NCI-H748 treated with DMSO at 0.1 percent for 48 hours (cell line): ENCODE measurements at regions not wholly inside any gene's neighbourhood (a gene's known extent, or its start where the extent isn't known, plus 50 kb on each side); places are given as distances from the start of the nearest gene placed in this dataset.
"Not testable (repeated sequence)": the region's sequence is repeated elsewhere in the genome, so short reads cannot be mapped to it uniquely, and the experiment has no call there.

ENCODE experiments used
- DNase-seq: peaks from one replicate; lab custom pipeline; 2025; lab: John Stamatoyannopoulos, UW

DNA sequence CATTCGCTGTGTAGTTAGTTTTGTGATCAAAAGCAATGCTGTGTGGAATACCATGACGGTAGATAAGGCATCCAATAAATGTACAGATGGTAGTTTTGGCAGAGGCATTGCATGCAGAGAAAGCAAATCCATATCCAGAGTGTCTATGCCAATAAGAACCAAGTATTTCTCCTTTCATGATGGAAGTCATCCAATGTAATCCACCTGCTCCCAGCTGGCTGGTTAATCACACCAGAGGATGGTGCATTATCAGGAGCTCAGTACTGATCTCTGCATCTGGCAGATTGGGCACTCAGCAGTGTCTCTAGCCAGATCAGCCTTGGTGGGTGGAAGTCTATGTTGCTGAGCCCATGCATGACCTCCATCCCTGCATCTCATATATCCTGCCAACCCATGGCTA, 677.7 kb upstream of the NECTIN3 start:
- DNase-seq = no peak

DNA sequence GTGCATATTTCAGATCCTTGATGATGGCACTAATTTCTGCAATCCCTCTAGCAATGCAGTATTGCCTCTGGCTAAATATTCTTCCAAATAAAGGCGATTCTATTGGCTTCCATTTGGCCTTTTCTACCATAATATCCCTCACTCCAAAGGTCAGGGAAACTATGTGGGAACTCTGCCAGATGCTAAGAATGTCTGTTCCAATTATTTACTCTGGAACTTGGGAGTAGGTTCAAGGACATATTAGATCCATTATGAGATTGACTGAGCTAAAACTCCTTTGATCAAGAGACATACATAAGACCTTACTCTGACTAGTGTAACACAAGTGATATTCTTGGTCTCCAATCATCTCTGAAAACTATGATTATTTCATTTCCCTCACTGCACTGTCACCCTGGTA, 674.5 kb upstream of the NECTIN3 start:
- no peak for DNase-seq

DNA sequence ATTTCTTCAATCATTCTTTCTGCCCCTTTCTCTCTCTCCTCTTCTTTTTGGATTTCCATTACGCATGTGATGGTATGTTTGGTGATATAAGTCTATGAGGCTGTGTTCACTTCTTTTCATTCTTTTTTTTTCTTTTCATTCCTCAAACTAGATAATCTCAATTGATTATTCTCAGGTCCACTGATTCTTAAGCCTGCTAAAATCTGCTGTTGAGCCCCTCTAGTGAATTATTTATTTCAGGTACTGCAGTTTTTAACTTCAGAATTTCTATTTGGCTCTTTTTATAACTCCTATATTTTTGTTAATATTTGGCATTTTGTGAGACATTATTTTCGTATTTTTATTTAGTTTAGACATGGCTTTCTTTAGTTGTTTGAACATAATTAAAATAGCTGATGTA, 671.3 kb upstream of the NECTIN3 start:
- DNase-seq = no peak

DNA sequence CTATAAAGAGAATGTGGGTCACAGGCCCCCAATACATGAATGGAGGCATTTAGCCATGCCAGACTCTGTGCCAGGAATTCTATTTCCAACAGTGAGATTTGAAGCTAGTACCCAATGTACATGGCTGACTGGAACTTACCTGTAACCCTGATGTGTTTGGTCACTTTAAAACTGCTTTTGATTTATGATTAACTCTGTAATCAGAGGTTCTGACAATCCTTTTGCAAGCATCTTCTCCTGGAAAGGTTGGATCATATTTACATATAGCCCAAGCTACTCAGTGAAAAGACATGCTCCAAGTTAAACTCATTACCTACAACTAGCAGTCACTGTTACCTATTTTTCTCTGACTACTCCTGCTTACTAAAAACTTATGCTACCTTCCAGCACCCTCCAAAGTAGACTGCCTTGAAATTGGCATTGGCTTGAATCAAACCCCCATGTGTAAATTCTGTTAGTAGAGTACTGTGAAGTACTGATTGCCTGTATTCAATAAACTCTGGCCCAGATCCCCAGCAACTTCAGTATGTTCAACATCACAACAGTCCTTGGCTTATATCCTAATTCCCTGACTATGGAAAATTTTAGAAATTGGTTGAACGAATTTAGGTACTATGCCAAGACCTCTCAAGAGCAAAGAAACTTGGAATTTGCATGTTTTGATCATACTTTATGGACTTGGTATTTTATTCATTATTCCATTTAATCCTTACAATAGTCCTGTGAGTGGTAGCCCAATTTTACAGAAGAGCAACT, 665.6 kb upstream of the NECTIN3 start:
- DNase-seq = no peak

DNA sequence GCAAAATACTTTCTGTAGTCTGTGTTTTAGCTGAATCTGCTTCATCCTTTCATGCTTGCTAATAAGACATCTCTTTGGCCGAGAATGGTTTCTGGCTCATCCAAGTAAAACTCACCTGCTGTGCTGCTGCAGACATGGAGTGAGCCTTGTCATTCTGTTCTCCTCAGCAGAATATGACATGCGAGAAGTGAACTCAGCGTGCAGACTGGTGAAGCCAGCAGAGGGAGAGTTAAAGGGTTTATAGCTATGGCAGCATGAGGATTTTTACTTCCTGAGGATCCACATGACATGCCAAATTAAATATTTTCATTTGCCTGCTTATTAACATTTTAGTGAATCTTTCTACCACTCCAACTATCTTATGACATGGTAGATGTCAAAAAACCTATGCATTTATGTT, 658.4 kb upstream of the NECTIN3 start:
- DNase-seq = no peak

DNA sequence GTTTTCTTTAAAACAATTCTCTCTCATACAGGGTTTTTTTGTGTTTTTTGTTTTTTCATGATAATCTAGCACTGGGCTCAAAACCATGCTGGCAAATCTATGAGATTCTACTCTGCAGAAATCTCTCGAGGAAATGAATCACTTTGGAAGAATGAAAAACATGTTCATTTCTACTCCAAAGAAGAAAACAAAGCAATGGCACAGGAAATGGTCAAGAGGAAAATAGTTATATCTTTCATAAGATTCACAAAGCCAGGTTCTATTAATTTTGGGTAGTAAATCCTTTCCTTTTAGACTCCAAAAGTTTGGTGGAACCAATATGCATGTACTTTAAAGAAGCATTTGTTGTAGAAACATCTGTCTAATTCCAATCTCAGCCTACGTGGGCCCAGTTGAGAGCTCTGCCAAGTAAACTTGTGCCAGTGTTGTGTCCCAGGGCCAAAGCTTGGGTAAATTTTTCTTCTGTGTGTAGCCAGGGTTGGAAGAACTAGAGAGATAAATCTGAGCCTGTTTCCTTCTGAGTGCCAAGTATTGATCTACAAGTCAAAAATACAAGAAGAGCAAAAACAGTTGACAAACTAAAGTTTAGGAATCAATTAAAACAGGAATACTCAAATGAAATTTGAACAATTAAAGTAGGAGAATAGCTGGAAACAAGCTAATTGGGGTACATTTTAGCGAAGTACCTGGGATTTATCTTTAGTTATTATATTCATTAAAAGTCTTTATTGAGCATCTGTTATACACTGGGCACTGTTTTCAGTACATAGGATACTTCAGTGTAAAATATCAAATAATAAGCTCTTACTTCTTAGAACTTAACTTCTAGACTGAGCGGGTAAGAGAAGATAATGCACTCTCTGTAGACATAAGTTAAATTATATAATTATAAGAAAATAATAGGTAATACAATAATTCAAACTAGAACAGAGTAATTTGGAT, 657.5 kb upstream of the NECTIN3 start:
- no peak for DNase-seq

DNA sequence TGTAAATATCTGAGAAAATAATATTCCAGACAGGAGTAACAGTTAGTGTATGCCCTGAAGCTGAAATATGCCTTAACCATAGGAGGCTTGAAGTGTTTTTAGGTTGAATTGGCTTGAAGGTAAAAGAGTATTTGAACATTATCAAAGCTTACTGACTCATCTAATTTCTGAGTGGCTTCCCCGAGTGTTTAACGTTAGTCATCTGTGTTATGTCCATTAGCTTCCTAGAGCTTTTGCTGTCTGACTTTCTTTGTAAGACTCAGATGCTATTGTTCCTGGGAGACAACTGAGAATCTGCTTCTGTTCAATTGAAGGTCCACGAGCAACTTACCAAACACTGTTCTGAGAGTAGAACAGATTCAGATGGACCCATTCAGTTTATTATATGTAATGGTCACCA, 656.8 kb upstream of the NECTIN3 start:
- no peak for DNase-seq

DNA sequence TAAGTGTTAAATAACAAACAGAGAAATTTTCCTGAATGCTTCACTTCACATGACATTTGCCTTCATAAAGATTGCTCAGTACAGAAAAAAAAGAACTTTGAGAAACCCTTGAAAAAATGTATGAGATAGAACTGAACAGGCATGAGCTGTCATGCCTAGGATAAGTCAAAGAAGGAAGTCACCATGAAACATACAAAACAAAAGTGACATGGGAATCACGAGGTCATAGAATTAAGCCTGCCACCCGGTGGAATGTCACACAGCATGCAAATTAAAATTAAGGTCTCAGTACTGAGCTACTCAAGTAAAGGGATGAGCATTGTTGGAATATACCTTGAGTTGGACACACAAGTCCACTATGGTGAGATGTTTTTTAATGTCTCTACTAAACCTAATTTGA, 652.5 kb upstream of the NECTIN3 start:
- no peak for DNase-seq

DNA sequence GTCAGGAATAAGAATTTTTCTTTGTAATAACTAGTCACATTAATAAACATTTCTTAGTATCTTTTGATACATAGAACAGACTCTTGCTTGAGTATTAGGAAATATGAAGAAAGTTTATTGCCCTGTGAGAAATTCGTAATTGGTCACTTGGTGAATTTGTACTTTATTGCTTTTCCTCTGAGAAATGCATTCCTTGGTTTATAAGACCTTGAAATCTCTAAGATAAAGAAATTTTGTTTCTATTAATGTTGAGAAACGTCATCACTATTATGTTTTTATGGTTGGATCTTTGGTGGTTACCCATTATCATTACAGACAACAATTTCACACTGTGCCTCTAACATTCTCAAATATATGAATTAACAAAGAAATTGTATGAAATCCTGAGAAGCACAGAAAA, 652.0 kb upstream of the NECTIN3 start:
- DNase-seq = no peak

DNA sequence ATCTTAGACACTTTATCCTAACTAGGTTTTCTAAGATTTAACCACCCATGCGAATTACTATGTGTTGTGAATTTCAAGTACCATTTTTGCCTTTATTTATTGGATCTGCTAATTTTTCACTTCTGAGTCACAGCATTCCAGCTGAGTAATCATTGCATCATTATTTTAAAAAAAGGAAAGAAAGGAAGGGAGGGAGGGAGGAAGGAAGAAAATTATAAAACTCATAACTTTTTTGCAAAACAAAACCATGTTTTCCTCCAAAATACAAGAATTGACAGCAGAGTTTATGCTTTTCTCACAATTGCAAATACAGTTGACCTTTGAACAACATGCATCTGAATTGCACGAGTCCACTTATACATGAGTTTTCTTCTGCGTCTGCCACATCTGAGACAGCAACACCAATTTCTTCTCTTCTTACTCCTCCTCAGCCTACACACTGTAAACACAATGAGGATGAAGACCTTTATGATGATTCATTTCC, 651.4 kb upstream of the NECTIN3 start:
- no peak for DNase-seq

DNA sequence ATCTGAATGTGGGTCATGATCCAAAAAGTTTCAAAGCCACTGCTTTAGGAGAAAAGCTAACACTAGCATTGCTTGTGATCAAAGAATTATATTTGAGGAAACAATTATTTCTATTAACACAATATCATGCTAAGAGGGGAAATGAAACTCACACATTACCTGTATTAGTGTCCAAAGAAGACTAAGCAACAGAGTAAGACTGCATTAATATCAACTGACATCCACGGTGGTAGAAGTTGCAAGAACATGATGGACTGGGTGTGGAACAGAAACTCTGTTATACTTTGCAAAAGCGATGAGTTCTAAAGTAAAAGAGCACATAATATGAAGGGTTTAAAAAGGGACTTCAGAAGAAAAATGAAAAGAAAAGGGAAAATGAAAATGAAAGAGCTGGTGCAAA, 648.3 kb upstream of the NECTIN3 start:
- no peak for DNase-seq

DNA sequence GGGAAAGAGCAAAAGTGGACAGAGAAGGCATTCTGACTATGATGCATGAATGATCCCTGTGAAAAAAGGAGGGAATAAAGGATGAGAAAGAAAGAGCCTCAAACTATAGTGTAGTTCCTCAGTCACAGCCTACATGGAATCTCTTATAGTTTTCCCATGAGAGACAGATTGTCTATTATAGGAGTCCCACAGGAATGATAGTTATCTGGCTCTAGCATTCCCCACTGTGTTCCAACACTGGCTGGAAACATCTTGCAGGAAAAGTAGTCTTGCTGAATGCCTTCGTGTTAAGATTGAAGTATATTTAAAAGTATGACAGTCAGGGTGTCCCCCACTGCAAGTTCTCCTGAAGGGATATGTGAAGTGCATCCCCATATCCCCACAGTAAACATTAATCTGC, 641.5 kb upstream of the NECTIN3 start:
- no peak for DNase-seq

DNA sequence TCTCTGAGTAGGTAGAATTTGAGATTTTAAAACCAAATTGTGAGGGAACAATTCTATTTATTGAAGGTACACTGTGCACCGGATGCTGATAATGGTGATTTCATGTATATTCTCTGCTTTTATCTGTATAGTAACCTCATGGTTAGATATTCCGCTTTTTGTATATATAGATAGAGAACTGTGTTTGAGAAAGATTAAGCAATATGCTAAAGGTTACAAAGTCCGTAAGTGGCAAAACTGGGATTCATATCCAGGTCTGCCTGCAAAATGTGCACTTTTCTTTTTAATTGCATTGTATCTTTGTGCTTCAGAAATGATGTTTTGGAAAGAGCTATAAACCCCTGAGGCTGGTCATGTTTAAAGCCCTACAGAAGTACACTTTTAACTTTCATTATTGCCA, 635.4 kb upstream of the NECTIN3 start:
- DNase-seq = no peak

DNA sequence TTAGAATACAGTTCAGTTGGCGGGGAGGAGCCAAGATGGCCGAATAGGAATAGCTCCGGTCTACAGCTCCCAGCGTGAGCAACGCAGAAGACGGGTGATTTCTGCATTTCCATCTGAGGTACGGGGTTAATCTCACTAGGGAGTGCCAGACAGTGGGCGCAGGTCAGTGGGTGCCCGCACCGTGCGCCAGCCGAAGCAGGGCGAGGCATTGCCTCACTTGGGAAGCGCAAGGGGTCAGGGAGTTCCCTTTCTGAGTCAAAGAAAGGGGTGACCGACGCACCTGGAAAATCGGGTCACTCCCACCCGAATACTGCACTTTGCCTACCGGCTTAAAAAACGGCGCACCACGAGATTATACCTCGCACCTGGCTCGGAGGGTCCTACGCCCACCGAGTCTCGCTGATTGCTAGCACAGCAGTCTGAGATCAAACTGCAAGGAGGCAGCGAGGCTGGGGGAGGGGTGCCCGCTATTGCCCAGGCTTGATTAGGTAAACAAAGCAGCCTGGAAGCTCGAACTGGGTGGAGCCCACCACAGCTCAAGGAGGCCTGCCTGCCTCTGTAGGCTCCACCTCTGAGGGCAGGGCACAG, 631.5 kb upstream of the NECTIN3 start:
- DNase-seq = not testable (repeated sequence)

DNA sequence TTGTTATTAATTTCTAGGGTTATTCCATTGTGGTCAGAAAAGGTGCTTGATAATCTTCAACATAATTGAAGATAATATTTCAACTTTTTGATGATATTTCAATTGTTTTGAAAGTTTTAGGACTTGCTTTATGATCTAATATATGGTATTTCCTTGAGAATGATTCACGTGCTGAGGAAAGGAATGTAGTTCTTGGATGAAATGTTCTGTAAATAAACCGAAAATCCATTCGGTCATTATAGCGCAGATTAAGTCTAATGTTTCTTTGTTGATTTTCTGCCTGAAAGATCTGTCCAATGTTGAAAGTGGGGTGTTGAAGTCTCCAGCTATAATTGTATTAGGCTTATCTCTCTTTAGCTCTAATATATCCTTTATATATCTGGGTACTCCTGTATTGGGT, 617.5 kb upstream of the NECTIN3 start:
- no peak for DNase-seq

DNA sequence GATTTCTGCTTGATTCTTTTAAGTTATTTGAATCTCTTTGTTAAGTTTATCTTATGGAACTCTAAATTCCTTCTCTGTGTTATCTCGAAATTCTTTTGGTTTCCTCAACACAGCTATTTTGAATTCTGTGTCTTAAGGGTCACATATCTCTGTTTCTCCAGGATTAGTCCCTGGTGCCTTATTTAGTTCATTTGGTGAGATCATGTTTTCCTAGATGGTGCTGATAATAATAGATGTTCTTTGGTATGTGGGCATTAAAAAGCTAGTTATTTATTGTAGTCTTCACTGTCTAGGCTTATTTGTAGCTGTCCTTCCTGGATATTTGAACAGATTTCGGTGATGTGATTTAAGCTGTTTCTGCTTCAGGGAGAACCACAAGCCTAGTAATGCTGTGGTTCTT, 615.6 kb upstream of the NECTIN3 start:
- no peak for DNase-seq

DNA sequence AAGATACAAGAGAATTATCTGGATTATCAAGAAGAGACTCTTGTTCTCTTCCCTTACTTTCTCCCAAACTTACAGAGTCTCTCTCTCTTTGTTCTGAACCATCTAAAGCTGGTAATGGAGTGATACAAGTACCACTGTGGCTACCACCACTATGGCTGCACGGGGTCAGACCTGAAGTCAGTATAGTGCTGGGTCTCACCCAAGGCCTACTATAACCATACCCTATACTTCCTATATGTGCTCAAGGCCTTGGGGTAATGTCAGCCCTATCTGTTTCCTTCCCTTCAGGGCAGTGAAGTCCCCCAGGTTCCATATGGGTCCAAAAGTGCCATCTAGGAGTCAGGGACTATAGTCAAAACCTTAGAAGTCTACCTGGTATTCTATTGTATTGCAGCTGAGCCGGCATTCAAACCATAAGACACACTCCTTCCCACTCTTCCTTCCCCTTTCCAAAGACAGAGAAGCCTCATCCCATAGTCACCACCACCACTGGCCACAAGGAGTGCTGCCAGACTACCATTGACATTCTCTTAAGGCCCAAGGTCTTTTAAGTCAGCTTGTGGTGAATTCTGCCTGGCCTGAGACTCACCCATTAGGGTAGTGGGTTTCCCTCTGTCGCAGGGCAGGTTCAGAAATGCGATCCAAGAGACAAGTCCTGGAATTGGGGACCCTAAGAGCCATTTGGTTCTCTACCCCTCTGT, 615.0 kb upstream of the NECTIN3 start:
- no peak for DNase-seq

DNA sequence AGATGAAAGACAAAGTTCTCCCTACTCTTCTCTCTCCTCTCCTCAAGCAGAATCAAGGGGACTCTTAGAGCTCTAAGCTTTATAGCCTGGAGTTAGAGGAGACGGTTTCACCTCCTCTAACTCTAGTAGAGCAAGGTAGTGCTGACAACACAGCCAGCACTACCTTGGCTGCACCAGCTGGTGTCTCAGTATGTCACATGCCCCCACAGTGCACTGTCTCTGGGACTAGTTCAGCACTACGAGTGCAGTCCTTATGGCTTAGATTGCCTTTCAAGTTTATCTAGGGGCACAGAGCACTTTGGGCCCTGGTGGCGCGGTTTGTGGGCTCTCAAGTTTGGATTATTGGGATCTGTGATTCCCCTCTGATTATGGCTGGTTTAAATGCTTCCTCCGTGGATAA, 614.1 kb upstream of the NECTIN3 start:
- DNase-seq = no peak

DNA sequence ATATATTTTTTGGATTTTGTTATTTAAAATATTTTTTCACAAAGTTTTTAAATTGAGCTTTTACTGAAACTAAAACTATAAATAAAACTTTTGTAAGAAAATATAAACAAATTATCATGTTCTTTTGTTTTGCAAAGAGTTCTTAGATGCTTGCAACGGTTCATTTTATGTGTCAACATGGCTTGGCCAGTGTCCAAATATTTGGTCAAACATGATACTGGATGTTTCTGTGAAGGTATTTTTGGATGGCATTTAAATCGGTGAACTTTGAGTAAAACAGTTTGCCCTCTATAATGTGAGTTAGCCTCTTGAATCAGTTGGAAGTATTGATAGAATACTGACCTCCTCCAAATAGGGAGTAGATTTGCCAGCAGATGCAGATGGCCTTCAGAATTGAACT, 612.6 kb upstream of the NECTIN3 start:
- DNase-seq = no peak

DNA sequence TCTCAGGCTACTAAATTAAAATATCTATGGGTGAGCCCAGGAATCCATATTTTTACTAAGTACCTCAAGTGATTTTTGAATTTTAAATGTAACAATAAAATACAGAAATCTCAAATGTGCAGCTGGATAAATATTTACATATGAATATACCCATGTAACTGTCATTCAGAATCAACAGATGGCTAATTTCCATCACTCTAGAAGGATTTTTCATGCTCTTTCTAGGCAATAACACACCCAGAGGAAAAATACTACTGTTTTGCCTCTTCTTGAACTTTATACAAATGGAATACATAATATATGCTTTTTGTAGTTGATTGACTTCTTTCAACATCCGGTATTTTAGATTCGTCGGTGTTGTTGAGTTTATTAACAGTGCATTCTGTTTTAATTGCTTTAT, 601.3 kb upstream of the NECTIN3 start:
- peak; percentile 27 for DNase-seq

DNA sequence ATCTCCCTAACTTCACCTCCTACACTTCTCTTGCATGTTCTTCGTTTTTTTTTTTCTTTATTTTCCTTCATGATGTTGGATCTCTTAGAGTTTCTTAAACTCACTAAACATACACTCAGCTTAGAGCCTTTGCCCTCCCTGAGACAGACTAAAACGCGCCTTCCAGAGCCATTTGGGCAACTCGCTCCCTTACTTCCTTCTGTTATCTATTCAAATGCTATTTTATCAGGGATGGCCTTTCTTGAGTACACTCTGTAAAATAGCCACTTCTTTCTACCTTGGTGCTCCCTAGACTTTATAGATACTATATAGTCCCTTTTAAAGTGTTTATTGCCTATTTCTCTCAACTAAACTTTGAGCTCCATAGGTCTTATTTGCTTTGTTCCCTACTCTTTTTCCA, 598.2 kb upstream of the NECTIN3 start:
- DNase-seq = no peak

DNA sequence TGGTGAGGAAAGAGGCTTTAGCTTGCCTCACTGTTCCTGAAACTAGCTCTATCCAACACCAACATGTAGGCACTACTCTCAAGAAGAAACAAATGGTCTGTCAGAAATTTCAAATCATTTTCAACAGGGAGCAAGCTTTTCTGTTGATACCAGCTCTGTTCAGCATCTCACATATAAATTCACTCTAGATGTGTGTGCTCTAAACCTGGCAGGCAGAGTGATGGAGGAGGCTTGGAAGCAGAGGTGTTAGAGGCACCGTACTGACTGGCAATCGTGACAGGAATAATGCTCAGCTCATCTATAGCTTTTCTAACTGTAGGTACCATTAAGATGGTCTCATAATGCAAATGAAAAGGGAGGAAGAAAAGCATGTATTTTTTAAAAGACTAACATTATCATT, 597.2 kb upstream of the NECTIN3 start:
- DNase-seq = no peak
